RWPE1 (cell line): ENCODE measurements at regions not wholly inside any gene's neighbourhood (a gene's known extent, or its start where the extent isn't known, plus 50 kb on each side); places are given as distances from the start of the nearest gene placed in this dataset.

Experiments used
- CTCF ChIA-PET: fragments of 350-600 bp; sonication (Branson Sonifier 250); formaldehyde crosslinking; extraction: SDS; loops from one replicate; lab custom pipeline; 2021; lab: Yijun Ruan, JAX
- POLR2A ChIA-PET: fragments of 400-600 bp; formaldehyde crosslinking; extraction: SDS; loops from one replicate; lab custom pipeline; 2020; ENCODE audit warnings: antibody characterized with exemption; ENCODE audit not compliant: low non-redundant PET; lab: Yijun Ruan, JAX
- DNase-seq: peaks from one replicate; pipeline ENCODE4 v3.0.0; 2012; ENCODE audit warnings: low spot score
- H3K27ac ChIP-seq: fragments of 450-650 bp; 2 replicates; pipeline ENCODE4 v1.5.1; 2017
- TF ChIP-seq, protein P1 (sequence below): fragments of 450-650 bp; conservative IDR thresholded peaks from 2 replicates; pipeline ENCODE4 v1.5.1; 2017; ENCODE audit warnings: low read depth, mild to moderate bottlenecking

DNA sequence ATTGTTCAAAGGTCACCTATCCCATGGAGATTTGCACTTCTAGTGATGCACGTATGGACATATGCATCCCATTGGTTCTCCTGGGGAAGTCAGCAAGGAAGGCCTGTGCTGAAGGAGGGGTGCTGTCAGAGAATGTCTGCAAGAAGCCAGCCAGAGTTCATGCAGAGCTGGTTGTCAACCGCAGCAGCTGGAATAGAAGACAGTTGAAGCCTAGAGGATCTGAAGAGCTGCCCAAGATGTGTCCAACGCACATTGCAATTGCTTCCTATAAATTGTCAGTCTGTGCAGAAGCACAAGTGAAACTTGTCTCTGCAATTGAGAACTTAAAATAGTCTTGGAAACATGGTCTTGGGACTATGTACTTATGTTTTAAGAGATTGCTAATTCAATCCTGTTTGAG lies 82.1 kb upstream of the CNTNAP4 start:
- DNase-seq, result no peak
- ChIA-PET CTCF (no interaction called here), POLR2A (no interaction called here)
- H3K27ac ChIP-seq, result peak overlapping the region; percentile 48
- TF ChIP-seq, protein P1, sequence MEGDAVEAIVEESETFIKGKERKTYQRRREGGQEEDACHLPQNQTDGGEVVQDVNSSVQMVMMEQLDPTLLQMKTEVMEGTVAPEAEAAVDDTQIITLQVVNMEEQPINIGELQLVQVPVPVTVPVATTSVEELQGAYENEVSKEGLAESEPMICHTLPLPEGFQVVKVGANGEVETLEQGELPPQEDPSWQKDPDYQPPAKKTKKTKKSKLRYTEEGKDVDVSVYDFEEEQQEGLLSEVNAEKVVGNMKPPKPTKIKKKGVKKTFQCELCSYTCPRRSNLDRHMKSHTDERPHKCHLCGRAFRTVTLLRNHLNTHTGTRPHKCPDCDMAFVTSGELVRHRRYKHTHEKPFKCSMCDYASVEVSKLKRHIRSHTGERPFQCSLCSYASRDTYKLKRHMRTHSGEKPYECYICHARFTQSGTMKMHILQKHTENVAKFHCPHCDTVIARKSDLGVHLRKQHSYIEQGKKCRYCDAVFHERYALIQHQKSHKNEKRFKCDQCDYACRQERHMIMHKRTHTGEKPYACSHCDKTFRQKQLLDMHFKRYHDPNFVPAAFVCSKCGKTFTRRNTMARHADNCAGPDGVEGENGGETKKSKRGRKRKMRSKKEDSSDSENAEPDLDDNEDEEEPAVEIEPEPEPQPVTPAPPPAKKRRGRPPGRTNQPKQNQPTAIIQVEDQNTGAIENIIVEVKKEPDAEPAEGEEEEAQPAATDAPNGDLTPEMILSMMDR, result no peak

- CTCF ChIA-PET, result no interaction called here
- no peak for DNase-seq
- TF ChIP-seq, protein P1, result no peak
Measured at GRCh38 chr16:76195648-76196047, 81.6 kb upstream of the CNTNAP4 start.

DNA sequence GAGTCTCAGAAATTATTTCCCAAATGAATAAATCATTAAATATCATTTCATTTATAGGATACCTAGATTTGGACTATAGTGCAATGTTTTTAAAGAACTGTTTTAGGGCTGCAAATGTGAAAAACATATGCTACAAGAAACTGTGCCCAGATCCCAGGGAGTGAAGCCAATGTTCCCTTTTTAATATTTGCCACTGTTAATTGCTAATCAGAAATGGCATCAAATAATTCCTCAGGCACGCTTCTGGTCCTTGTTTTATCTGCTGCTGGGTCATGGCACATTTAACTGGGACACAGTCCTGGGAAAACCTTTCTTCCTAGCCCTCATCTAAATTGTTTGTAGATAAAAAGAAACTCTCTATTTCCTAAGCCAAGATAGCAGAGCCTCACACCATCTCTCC lies 79.3 kb upstream of the CNTNAP4 start:
- TF ChIP-seq, protein P1, result no peak
- CTCF ChIA-PET, result no interaction called here
- H3K27ac ChIP-seq, result no peak overlapping the region
- DNase-seq, result no peak
- POLR2A ChIA-PET, result no interaction called here

More at GRCh38 chr16:76195648-76196047, 81.6 kb upstream of the CNTNAP4 start:
- POLR2A ChIA-PET, result no interaction called here
- H3K27ac ChIP-seq, result no peak overlapping the region

DNA sequence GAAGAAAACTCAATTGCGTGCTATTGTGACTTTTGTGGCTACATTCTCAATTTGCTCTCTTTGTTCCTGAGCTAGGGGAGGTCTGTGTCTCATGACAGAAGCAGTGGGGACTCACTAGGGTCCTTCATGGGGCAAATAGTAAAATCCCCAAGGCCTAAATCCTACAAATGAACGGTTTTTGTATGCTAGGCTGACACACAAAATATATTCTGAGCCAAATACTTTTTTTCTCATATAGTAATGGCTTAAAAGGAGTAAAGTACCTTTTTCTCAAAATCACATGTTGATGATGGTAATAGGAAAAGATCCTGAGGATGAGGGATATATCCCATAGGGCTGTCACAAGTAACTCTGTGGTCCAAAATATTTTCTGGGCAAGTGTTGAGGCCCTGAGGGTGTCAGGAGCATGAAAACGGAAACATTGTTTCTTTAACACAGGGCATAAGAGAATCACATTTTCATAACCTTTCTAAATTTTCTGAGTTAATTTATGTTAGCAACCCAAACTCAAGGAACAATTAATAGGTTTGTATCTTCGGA lies 77.5 kb upstream of the CNTNAP4 start:
- no peak overlapping the region for H3K27ac ChIP-seq
- ChIA-PET POLR2A (no interaction called here), CTCF (no interaction called here)
- TF ChIP-seq, protein P1, result no peak
- no peak for DNase-seq

GRCh38 chr16:76201385-76201784 lies 75.8 kb upstream of the CNTNAP4 start:
- CTCF ChIA-PET, result no interaction called here
- TF ChIP-seq, protein P1, result no peak
- no peak for DNase-seq
- POLR2A ChIA-PET, result no interaction called here
- H3K27ac ChIP-seq, result no peak overlapping the region

DNA sequence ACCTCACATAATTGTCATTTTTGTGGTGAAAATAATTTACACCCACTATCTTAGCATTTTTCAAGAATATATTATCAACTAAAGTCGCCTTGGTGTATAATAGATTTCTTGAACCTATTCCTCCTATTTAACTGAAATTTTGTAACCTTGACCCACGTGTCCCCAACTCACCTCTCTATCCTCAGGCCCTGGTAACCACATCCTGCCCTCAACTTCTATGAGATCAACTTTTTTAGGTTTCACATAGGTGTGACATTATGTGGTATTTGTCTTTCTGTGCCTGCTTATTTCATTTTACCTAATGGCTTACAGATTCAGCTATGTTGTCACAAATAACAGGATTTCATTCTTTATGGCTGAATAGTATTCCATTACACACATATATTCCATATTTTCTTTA lies 73.0 kb upstream of the CNTNAP4 start:
- DNase-seq, result no peak
- TF ChIP-seq, protein P1, result no peak
- H3K27ac ChIP-seq, result no peak overlapping the region
- ChIA-PET POLR2A (no interaction called here), CTCF (no interaction called here)
